AG10803 (cell line): ENCODE measurements at regions not wholly inside any gene's neighbourhood (a gene's known extent, or its start where the extent isn't known, plus 50 kb on each side); places are given as distances from the start of the nearest gene placed in this dataset.
"Not testable (repeated sequence)": the region's sequence is repeated elsewhere in the genome, so short reads cannot be mapped to it uniquely, and the experiment has no call there.

Experiments used
- DNase-seq: peaks from one replicate; pipeline ENCODE4 v3.0.0; 2010; ENCODE audit warnings: low read depth
- H3K4me3 ChIP-seq: 2 replicates; pipeline ENCODE4 v1.5.1; 2011; ENCODE audit warnings: mild to moderate bottlenecking, low read length, control low read depth
- CTCF ChIP-seq: conservative IDR thresholded peaks from 2 replicates; pipeline ENCODE4 v1.5.1; 2011; ENCODE audit warnings: mild to moderate bottlenecking, low read length, control low read depth, inconsistent platforms

- DNase-seq = no peak
- no peak overlapping the region for H3K4me3 ChIP-seq
- no peak for TF ChIP-seq CTCF
Measured at GRCh38 chr7:125431349-125431748, 501.7 kb upstream of the POT1 start.

DNA sequence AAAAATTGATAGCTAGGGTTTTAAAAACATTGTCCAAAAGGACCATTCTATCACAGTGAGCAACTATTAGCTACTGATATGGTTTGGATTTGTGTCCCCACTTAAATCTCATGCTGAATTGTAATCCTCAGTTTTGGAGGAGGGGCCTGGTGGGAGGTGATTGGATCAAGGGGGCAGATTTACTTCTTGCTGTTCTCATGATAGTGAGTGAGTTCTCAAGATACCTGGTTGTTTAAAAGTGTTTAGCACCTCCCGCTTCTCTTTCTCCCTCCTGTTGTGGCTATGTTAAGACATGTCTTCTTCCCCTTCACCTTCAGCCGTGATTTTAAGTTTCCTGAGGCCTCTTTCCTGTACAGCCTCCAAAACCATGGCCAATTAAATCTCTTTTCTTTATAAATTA lies 500.4 kb upstream of the POT1 start:
- H3K4me3 ChIP-seq = no peak overlapping the region
- DNase-seq = no peak
- no peak for TF ChIP-seq CTCF

DNA sequence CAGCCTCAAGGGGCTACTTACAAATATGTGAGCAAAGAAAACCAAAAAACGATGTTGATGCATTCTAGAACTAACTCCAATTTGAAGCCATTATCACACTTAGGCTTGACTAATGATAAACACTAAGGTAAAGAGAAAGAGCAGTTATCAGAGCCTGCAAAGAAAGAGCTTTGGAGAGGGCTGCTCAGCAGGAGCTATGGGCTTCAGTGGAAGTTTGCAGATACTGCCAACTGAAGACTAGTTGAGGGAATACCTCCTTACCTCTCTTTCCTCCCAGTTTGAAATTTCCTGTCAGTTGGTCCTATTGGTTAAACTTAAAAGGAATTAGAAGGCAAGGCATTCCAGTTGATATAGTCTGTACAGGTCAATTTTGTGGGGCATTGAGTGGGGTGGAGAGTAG lies 498.1 kb upstream of the POT1 start:
- H3K4me3 ChIP-seq = no peak overlapping the region
- DNase-seq = no peak
- no peak for TF ChIP-seq CTCF

GRCh38 chr7:125425506-125425905 lies 495.9 kb upstream of the POT1 start:
- TF ChIP-seq CTCF = no peak
- no peak overlapping the region for H3K4me3 ChIP-seq
- DNase-seq = no peak

DNA sequence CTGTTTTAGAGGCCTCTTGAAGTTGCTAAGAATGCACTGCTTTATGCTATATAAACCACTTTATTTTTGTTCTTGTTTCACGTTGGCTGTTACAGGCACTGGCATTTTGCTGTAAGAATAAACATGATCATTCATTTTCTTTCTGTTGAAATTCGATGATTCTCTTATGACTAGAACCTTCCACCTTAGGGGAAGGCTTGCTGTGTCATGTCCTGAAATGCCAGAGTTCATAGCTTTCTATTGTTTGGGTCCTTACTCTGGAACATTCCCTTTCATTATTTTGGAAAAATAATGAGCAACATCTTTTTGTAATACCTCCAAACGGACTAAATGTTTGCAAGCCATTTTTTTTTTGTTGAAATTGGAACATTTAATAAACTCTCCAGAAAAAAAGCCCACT lies 495.1 kb upstream of the POT1 start:
- no peak for TF ChIP-seq CTCF
- no peak for DNase-seq
- no peak overlapping the region for H3K4me3 ChIP-seq

DNA sequence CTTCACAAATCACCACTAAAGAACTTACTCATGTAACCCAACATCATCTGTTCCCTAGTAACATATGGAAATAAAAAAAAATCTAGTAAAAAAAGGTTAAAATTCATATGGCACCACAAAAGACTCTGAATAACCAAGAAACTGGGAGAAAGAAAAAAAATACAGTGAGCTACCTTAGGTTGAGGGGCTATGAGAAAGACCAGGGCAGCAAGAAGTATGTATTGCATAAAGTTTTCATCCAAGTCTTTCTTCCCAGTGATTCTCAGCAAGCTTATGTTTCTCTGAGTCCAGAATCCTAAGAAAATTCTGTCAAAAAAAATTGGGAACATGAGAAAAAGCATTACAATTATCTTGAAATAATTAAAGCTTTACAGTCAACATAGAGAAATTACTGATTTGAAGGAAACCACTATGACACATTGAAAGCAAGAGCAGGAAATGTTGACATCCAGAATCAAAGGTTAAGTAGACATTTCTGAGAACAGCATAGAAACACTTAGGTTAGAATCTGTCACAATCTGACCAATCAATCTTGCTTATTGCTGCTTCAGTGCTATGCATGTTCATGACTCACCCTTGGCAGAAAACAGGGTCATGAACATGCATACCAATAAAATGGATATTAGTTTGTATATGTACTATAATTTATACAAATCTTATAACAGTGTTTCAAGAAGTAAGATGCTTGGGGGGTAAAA lies 494.0 kb upstream of the POT1 start:
- no peak for DNase-seq
- TF ChIP-seq CTCF = no peak
- H3K4me3 ChIP-seq = no peak overlapping the region

DNA sequence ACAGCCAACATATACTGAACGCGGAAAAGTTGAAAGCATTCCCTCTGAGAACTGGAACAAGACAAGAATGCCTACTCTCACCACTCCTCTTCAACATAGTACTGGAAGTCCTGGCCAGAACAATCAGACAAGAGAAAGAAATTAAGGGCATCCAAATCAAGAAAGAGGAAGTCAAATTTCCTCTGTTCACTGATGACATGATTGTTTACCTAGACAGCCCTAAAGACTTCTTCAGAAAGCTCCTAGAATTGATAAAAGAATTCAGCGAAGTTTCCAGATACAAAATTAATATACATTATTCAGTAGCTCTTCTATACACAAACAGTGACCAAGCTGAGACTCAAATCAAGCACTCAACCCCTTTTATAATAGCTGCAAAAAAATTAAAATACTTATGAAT lies 491.8 kb upstream of the POT1 start:
- not testable (repeated sequence) for DNase-seq, H3K4me3 ChIP-seq
